DOHH2 (cell line): ENCODE measurements at regions not wholly inside any gene's neighbourhood (a gene's known extent, or its start where the extent isn't known, plus 50 kb on each side); places are given as distances from the start of the nearest gene placed in this dataset.

Experiments
- H3F3A ChIP-seq: fragments of 200-600 bp; sonication (generic), shearing (Covaris generic); 2 replicates; pipeline ENCODE4 v1.6.0; 2016; ENCODE audit warnings: antibody characterized with exemption, mild to moderate bottlenecking; ENCODE audit not compliant: control insufficient read depth, insufficient read depth
- H3K27ac ChIP-seq: fragments of 200-600 bp; sonication (generic); 2 replicates; pipeline ENCODE4 v1.5.1; 2014; ENCODE audit warnings: low read depth, mild to moderate bottlenecking, low read length, moderate library complexity
- H3K27me3 ChIP-seq: fragments of 200-600 bp; sonication (generic); 2 replicates; pipeline ENCODE4 v1.6.1; 2014; ENCODE audit warnings: mild to moderate bottlenecking, low read length, mixed read lengths; ENCODE audit not compliant: control insufficient read depth
- H3K36me3 ChIP-seq: fragments of 200-600 bp; sonication (generic); 2 replicates; pipeline ENCODE4 v1.6.1; 2014; ENCODE audit warnings: mild to moderate bottlenecking, low read length, moderate library complexity, mixed read lengths; ENCODE audit not compliant: control insufficient read depth
- H3K4me1 ChIP-seq: fragments of 200-600 bp; sonication (generic); 2 replicates; pipeline ENCODE4 v1.6.1; 2014; ENCODE audit warnings: mild to moderate bottlenecking, low read length, mixed read lengths; ENCODE audit not compliant: control insufficient read depth
- H3K4me2 ChIP-seq: fragments of 200-600 bp; sonication (generic); 2 replicates; pipeline ENCODE4 v1.6.0; 2014; ENCODE audit warnings: mild to moderate bottlenecking, low read length, moderate library complexity
- H3K4me3 ChIP-seq: fragments of 200-600 bp; sonication (generic); 2 replicates; pipeline ENCODE4 v1.5.1; 2014; ENCODE audit warnings: mild to moderate bottlenecking, low read length, mixed read lengths
- H3K79me2 ChIP-seq: fragments of 200-600 bp; sonication (generic); 2 replicates; pipeline ENCODE4 v1.6.1; 2014; ENCODE audit warnings: mild to moderate bottlenecking, low read length, mixed read lengths; ENCODE audit not compliant: control insufficient read depth
- H3K9me2 ChIP-seq: fragments of 200-600 bp; sonication (generic); replicated peaks from 2 replicates; pipeline ENCODE4 v1.6.1; 2014; ENCODE audit warnings: mild to moderate bottlenecking, low read length, mixed read lengths; ENCODE audit not compliant: control insufficient read depth
- H3K9me3 ChIP-seq: fragments of 200-600 bp; sonication (generic); 2 replicates; pipeline ENCODE4 v1.6.1; 2014; ENCODE audit warnings: antibody characterized with exemption, low read length, mixed read lengths; ENCODE audit not compliant: control insufficient read depth, insufficient read depth
- H4K20me1 ChIP-seq: fragments of 200-600 bp; sonication (generic); 2 replicates; pipeline ENCODE4 v1.6.0; 2014; ENCODE audit warnings: low read depth, mild to moderate bottlenecking, antibody characterized with exemption, low read length, moderate library complexity; ENCODE audit not compliant: control insufficient read depth, insufficient read depth
- EZH2phosphoT487 ChIP-seq: fragments of 200-600 bp; sonication (generic); IDR thresholded peaks from 2 replicates; pipeline ENCODE4 v1.6.1; 2017; ENCODE audit warnings: borderline replicate concordance, mild to moderate bottlenecking, antibody characterized with exemption, low read length, moderate library complexity, mixed read lengths
- TF ChIP-seq, protein P1 (sequence below): fragments of 200-600 bp; sonication (generic); IDR thresholded peaks from one replicate; pipeline ENCODE4 v1.5.1; 2014; ENCODE audit warnings: antibody characterized with exemption, mild to moderate bottlenecking, low read depth, low read length; ENCODE audit not compliant: poor library complexity, severe bottlenecking

GRCh38 chr9:79143211-79143610 is 428.6 kb upstream of the TLE4 start:
- Histone ChIP-seq H3K79me2 (no peaks in the 10 kb centered on the region), H3K36me3 (no peaks in the 10 kb centered on the region), H3K27me3 (no peaks in the 10 kb centered on the region), H4K20me1 (no peaks in the 10 kb centered on the region), H3F3A (no peaks in the 10 kb centered on the region), H3K4me3 (no peak overlapping the region), H3K27ac (no peak overlapping the region), H3K4me1 (no peaks in the 10 kb centered on the region), H3K9me2 (no peaks in the 10 kb centered on the region), H3K4me2 (no peak overlapping the region), H3K9me3 (no peaks in the 10 kb centered on the region)
- TF ChIP-seq, protein P1, sequence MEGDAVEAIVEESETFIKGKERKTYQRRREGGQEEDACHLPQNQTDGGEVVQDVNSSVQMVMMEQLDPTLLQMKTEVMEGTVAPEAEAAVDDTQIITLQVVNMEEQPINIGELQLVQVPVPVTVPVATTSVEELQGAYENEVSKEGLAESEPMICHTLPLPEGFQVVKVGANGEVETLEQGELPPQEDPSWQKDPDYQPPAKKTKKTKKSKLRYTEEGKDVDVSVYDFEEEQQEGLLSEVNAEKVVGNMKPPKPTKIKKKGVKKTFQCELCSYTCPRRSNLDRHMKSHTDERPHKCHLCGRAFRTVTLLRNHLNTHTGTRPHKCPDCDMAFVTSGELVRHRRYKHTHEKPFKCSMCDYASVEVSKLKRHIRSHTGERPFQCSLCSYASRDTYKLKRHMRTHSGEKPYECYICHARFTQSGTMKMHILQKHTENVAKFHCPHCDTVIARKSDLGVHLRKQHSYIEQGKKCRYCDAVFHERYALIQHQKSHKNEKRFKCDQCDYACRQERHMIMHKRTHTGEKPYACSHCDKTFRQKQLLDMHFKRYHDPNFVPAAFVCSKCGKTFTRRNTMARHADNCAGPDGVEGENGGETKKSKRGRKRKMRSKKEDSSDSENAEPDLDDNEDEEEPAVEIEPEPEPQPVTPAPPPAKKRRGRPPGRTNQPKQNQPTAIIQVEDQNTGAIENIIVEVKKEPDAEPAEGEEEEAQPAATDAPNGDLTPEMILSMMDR, result no peak
- TF ChIP-seq EZH2phosphoT487, result no peak

- Histone ChIP-seq H3K4me2 (no peak overlapping the region), H4K20me1 (no peaks in the 10 kb centered on the region)
Measured at GRCh38 chr9:79145442-79145841, 426.3 kb upstream of the TLE4 start.

GRCh38 chr9:79149585-79149984 is 422.2 kb upstream of the TLE4 start:
- no peak for TF ChIP-seq EZH2phosphoT487
- TF ChIP-seq, protein P1, result no peak
- H4K20me1 ChIP-seq, result no peaks in the 10 kb centered on the region

More at GRCh38 chr9:79145442-79145841, 426.3 kb upstream of the TLE4 start:
- no peaks in the 10 kb centered on the region for H3K79me2 ChIP-seq
- no peaks in the 10 kb centered on the region for H3F3A ChIP-seq
- H3K4me1 ChIP-seq, result peaks cover 7% of the 10 kb centered on the region
- H3K36me3 ChIP-seq, result no peaks in the 10 kb centered on the region
- no peak overlapping the region for H3K4me3 ChIP-seq
- no peaks in the 10 kb centered on the region for H3K9me2 ChIP-seq
- no peak for TF ChIP-seq EZH2phosphoT487
- TF ChIP-seq, protein P1, result no peak
- H3K27ac ChIP-seq, result no peak overlapping the region
- no peaks in the 10 kb centered on the region for H3K27me3 ChIP-seq
- H3K9me3 ChIP-seq, result no peaks in the 10 kb centered on the region

More at GRCh38 chr9:79149585-79149984, 422.2 kb upstream of the TLE4 start:
- Histone ChIP-seq H3K4me1 (peaks cover 7% of the 10 kb centered on the region), H3K79me2 (no peaks in the 10 kb centered on the region), H3K27ac (no peak overlapping the region), H3K27me3 (no peaks in the 10 kb centered on the region), H3K9me3 (no peaks in the 10 kb centered on the region), H3K36me3 (no peaks in the 10 kb centered on the region), H3K4me2 (no peak overlapping the region), H3K9me2 (no peaks in the 10 kb centered on the region), H3F3A (no peaks in the 10 kb centered on the region), H3K4me3 (no peak overlapping the region)
